Esophagus mucosa (tissue), 1 donor: ENCODE measurements at regions not wholly inside any gene's neighbourhood (a gene's known extent, or its start where the extent isn't known, plus 50 kb on each side); places are given as distances from the start of the nearest gene placed in this dataset.

ENCODE experiments used
- ATAC-seq: fragments of 200-7000 bp; cut with Tn5 transposase; one replicate; pipeline ENCODE4 v1.9.1; 2020
- donor health status: DM: yes; HTN: yes; CAD: no.

GRCh38 chr9:81108821-81109220 lies 580.5 kb downstream of the TLE1 start:
- ATAC-seq: no peak

- ATAC-seq: no peak
Measured at GRCh38 chr9:81108391-81108790, 581.0 kb downstream of the TLE1 start.

GRCh38 chr9:81103597-81104471 lies 585.5 kb downstream of the TLE1 start:
- no peak for ATAC-seq

GRCh38 chr9:81097131-81097847 lies 592.1 kb downstream of the TLE1 start:
- no peak for ATAC-seq

GRCh38 chr9:81096625-81097024 lies 592.7 kb downstream of the TLE1 start:
- no peak for ATAC-seq

GRCh38 chr9:81092057-81092456 lies 597.3 kb downstream of the TLE1 start:
- no peak for ATAC-seq

GRCh38 chr9:81088341-81088740 lies 601.0 kb downstream of the TLE1 start:
- ATAC-seq: no peak

GRCh38 chr9:81086416-81086815 lies 602.9 kb downstream of the TLE1 start:
- no peak for ATAC-seq

GRCh38 chr9:81083854-81084512 lies 605.4 kb downstream of the TLE1 start:
- no peak for ATAC-seq

- no peak for ATAC-seq
Measured at GRCh38 chr9:81083067-81083466, 606.3 kb downstream of the TLE1 start.

GRCh38 chr9:81082221-81082620 lies 607.1 kb downstream of the TLE1 start:
- ATAC-seq: no peak

GRCh38 chr9:81080900-81081299 lies 608.4 kb downstream of the TLE1 start:
- ATAC-seq: no peak

GRCh38 chr9:81080185-81080584 lies 609.2 kb downstream of the TLE1 start:
- ATAC-seq: no peak

GRCh38 chr9:81079055-81079454 lies 610.3 kb downstream of the TLE1 start:
- ATAC-seq: no peak

GRCh38 chr9:81078555-81078954 lies 610.8 kb downstream of the TLE1 start:
- ATAC-seq: no peak

- no peak for ATAC-seq
Measured at GRCh38 chr9:81077572-81077971, 611.8 kb downstream of the TLE1 start.

GRCh38 chr9:81076131-81076530 lies 613.2 kb downstream of the TLE1 start:
- no peak for ATAC-seq

- ATAC-seq: no peak
Measured at GRCh38 chr9:81074221-81074620, 615.1 kb downstream of the TLE1 start.

GRCh38 chr9:81073821-81074220 lies 615.5 kb downstream of the TLE1 start:
- no peak for ATAC-seq

GRCh38 chr9:81072758-81073157 lies 616.6 kb downstream of the TLE1 start:
- ATAC-seq: no peak

GRCh38 chr9:81071108-81071507 lies 618.2 kb downstream of the TLE1 start:
- no peak for ATAC-seq

- ATAC-seq: no peak
Measured at GRCh38 chr9:81070689-81071088, 618.7 kb downstream of the TLE1 start.

- ATAC-seq: no peak
Measured at GRCh38 chr9:81069923-81070322, 619.4 kb downstream of the TLE1 start.
